NCI-H460 (cell line): ENCODE measurements at regions not wholly inside any gene's neighbourhood (a gene's known extent, or its start where the extent isn't known, plus 50 kb on each side); places are given as distances from the start of the nearest gene placed in this dataset.
"Not testable (repeated sequence)": the region's sequence is repeated elsewhere in the genome, so short reads cannot be mapped to it uniquely, and the experiment has no call there.

Experiments
- DNase-seq: peaks from one replicate; pipeline ENCODE4 v3.0.0-alpha.2; 2016; ENCODE audit warnings: low read depth; ENCODE audit errors: extremely low read depth

GRCh38 chr5:156006026-156006647 lies 320.8 kb upstream of the SGCD start:
- no peak for DNase-seq

- DNase-seq, result no peak
Observed at GRCh38 chr5:156008844-156009243, 318.1 kb upstream of the SGCD start.

GRCh38 chr5:156009583-156009982 lies 317.4 kb upstream of the SGCD start:
- DNase-seq, result no peak

- DNase-seq, result no peak
Observed at GRCh38 chr5:156015137-156015536, 311.8 kb upstream of the SGCD start.

- DNase-seq, result no peak
Observed at GRCh38 chr5:156019130-156019529, 307.8 kb upstream of the SGCD start.

- no peak for DNase-seq
Observed at GRCh38 chr5:156019571-156020180, 307.3 kb upstream of the SGCD start.

- no peak for DNase-seq
Observed at GRCh38 chr5:156020647-156021046, 306.3 kb upstream of the SGCD start.

- no peak for DNase-seq
Observed at GRCh38 chr5:156021866-156022265, 305.1 kb upstream of the SGCD start.

- DNase-seq, result no peak
Observed at GRCh38 chr5:156025656-156026055, 301.3 kb upstream of the SGCD start.

- DNase-seq, result no peak
Observed at GRCh38 chr5:156031181-156031580, 295.8 kb upstream of the SGCD start.

GRCh38 chr5:156036640-156037039 lies 290.3 kb upstream of the SGCD start:
- no peak for DNase-seq

- no peak for DNase-seq
Observed at GRCh38 chr5:156037151-156037909, 289.6 kb upstream of the SGCD start.

- no peak for DNase-seq
Observed at GRCh38 chr5:156042726-156043125, 284.2 kb upstream of the SGCD start.

GRCh38 chr5:156043351-156043750 lies 283.6 kb upstream of the SGCD start:
- no peak for DNase-seq

GRCh38 chr5:156051972-156052371 lies 275.0 kb upstream of the SGCD start:
- no peak for DNase-seq

- DNase-seq, result no peak
Observed at GRCh38 chr5:156052656-156053055, 274.3 kb upstream of the SGCD start.

GRCh38 chr5:156053056-156053455 lies 273.9 kb upstream of the SGCD start:
- no peak for DNase-seq

- no peak for DNase-seq
Observed at GRCh38 chr5:156076912-156077311, 250.1 kb upstream of the SGCD start.

- no peak for DNase-seq
Observed at GRCh38 chr5:156087577-156088110, 239.3 kb upstream of the SGCD start.

- DNase-seq, result not testable (repeated sequence)
Observed at GRCh38 chr5:156089955-156090940, 236.7 kb upstream of the SGCD start.

- no peak for DNase-seq
Observed at GRCh38 chr5:156093024-156093423, 233.9 kb upstream of the SGCD start.
